H1 (cell line): ENCODE measurements at regions not wholly inside any gene's neighbourhood (a gene's known extent, or its start where the extent isn't known, plus 50 kb on each side); places are given as distances from the start of the nearest gene placed in this dataset.

Experiments used
- CTCF ChIA-PET: fragments of 300-600 bp; sonication (Branson Sonifier 250); formaldehyde crosslinking; loops from one replicate; lab custom pipeline; 2021; ENCODE audit not compliant: partially characterized antibody; lab: Charles Lee
- POLR2A ChIA-PET: fragments of 300-600 bp; sonication (Branson Sonifier 250); formaldehyde crosslinking; loops from one replicate; lab custom pipeline; 2021; ENCODE audit warnings: inconsistent platforms; ENCODE audit not compliant: partially characterized antibody; lab: Charles Lee
- DNase-seq, 2 experiments: peaks; one replicate each; pipeline versions ENCODE4 v3.0.0 to v3.0.0-alpha.2; 2010 to 2022; ENCODE audit warnings: low spot score in 2 of 2, low read depth in 1 of 2, mixed read lengths in 1 of 2
- FAIRE-seq: peaks from 2 replicates; lab custom pipeline; 2011; peaks lifted over from hg19 to GRCh38; lab: Jason Lieb, UNC
- H2AFZ ChIP-seq: 2 replicates; pipeline ENCODE4 v1.8.1; 2012; ENCODE audit warnings: low read length, inconsistent platforms
- H2AK5ac ChIP-seq: 2 replicates; pipeline ENCODE4 v1.6.1; 2013; ENCODE audit warnings: low read depth, low read length
- H2BK120ac ChIP-seq: replicated peaks from 2 replicates; pipeline ENCODE3; 2013; ENCODE audit warnings: low read depth, low read length, inconsistent platforms
- H2BK12ac ChIP-seq: 2 replicates; pipeline ENCODE4 v1.6.1; 2013; ENCODE audit warnings: low read depth, low read length
- H2BK15ac ChIP-seq: 2 replicates; pipeline ENCODE4 v1.6.1; 2013; ENCODE audit warnings: low read length
- H2BK20ac ChIP-seq: 2 replicates; pipeline ENCODE4 v1.6.1; 2013; ENCODE audit warnings: low read length
- H2BK5ac ChIP-seq: 2 replicates; pipeline ENCODE4 v1.6.1; 2013; ENCODE audit warnings: low read depth, low read length
- H3K14ac ChIP-seq: 2 replicates; pipeline ENCODE4 v1.6.1; 2013; ENCODE audit warnings: inconsistent platforms; ENCODE audit not compliant: insufficient read length
- H3K18ac ChIP-seq: 2 replicates; pipeline ENCODE4 v1.6.1; 2013; ENCODE audit warnings: low read length; ENCODE audit errors: extremely low read depth
- H3K23ac ChIP-seq: 2 replicates; pipeline ENCODE4 v1.6.1; 2013; ENCODE audit warnings: inconsistent platforms; ENCODE audit not compliant: insufficient read length
- H3K23me2 ChIP-seq: 2 replicates; pipeline ENCODE4 v1.6.1; 2013; ENCODE audit warnings: low read depth, low read length
- H3K27ac ChIP-seq: 2 replicates; pipeline ENCODE4 v1.6.1; 2011; ENCODE audit warnings: low read depth, low read length, inconsistent platforms
- H3K27me3 ChIP-seq, 4 experiments: replicated peaks in 1 of 4; 1 replicate in 1 of 4; 2 replicates in 3 of 4; pipeline versions ENCODE4 v1.6.1 to v1.8.1; 2011 to 2013; ENCODE audit warnings: low read length in 3 of 4, mild to moderate bottlenecking in 3 of 4, inconsistent platforms in 2 of 4, mixed read lengths in 2 of 4, moderate library complexity in 1 of 4; ENCODE audit not compliant: control insufficient read depth in 3 of 4, insufficient read depth in 3 of 4; ENCODE audit errors: extremely low read depth in 1 of 4
- H3K36me3 ChIP-seq, 4 experiments: 2 replicates each; pipeline versions ENCODE4 v1.6.1 to v1.8.1; 2011 to 2013; ENCODE audit warnings: mild to moderate bottlenecking in 4 of 4, low read length in 3 of 4, moderate library complexity in 2 of 4, control low read depth in 1 of 4, inconsistent platforms in 1 of 4; ENCODE audit not compliant: insufficient read depth in 4 of 4, control insufficient read depth in 2 of 4
- H3K4ac ChIP-seq: replicated peaks from 2 replicates; pipeline ENCODE3; 2013; ENCODE audit warnings: low read length, low read depth, mixed read lengths, inconsistent platforms; ENCODE audit not compliant: insufficient read length
- H3K4me1 ChIP-seq, 4 experiments: replicated peaks in 1 of 4; 1 replicate in 1 of 4; 2 replicates in 3 of 4; pipeline versions ENCODE4 v1.6.1 to v1.8.1; 2011 to 2013; ENCODE audit warnings: low read length in 3 of 4, inconsistent platforms in 2 of 4, mixed read lengths in 1 of 4; ENCODE audit not compliant: insufficient read depth in 4 of 4, control insufficient read depth in 3 of 4
- H3K4me2 ChIP-seq, 2 experiments: 2 replicates each; pipeline versions ENCODE4 v1.6.1 to v1.8.1; 2011 to 2013; ENCODE audit warnings: low read depth in 2 of 2, low read length in 2 of 2, control low read depth in 1 of 2, inconsistent platforms in 1 of 2, mild to moderate bottlenecking in 1 of 2; ENCODE audit not compliant: insufficient read depth in 1 of 2
- H3K4me3 ChIP-seq, 4 experiments: fragments of 200-600, 300-600 bp in 1 of 4; sonication (generic), shearing (Covaris generic), sonication (Bioruptor Twin) in 1 of 4; 2 replicates each; pipeline versions ENCODE4 v1.5.1 to v1.8.1; 2011 to 2016; ENCODE audit warnings: low read length in 4 of 4, low read depth in 3 of 4, control low read depth in 2 of 4, inconsistent platforms in 2 of 4, mild to moderate bottlenecking in 2 of 4, mixed read lengths in 1 of 4, moderate library complexity in 1 of 4; ENCODE audit not compliant: insufficient read depth in 2 of 4; ENCODE audit errors: extremely low read depth in 1 of 4
- H3K56ac ChIP-seq: replicated peaks from 2 replicates; pipeline ENCODE3; 2013; ENCODE audit warnings: low read depth, mild to moderate bottlenecking, mixed read lengths, low read length, inconsistent platforms; ENCODE audit not compliant: insufficient read length
- H3K79me1 ChIP-seq: 2 replicates; pipeline ENCODE4 v1.6.1; 2013; ENCODE audit warnings: low read depth, low read length, control low read depth
- H3K79me2 ChIP-seq, 2 experiments: 2 replicates each; pipeline versions ENCODE4 v1.6.1 to v1.8.1; 2012 to 2013; ENCODE audit warnings: low read length in 2 of 2, mild to moderate bottlenecking in 2 of 2, inconsistent platforms in 1 of 2; ENCODE audit not compliant: insufficient read depth in 2 of 2, control insufficient read depth in 1 of 2
- H3K9ac ChIP-seq, 4 experiments: replicated peaks in 1 of 4; 1 replicate in 1 of 4; 2 replicates in 3 of 4; pipeline versions ENCODE4 v1.6.1 to v1.8.1; 2011 to 2013; ENCODE audit warnings: low read depth in 3 of 4, low read length in 3 of 4, control low read depth in 2 of 4, mild to moderate bottlenecking in 2 of 4, moderate library complexity in 2 of 4, inconsistent platforms in 1 of 4; ENCODE audit errors: extremely low read depth in 1 of 4
- H3K9me3 ChIP-seq, 2 experiments: 2 replicates each; pipeline versions ENCODE4 v1.6.1 to v1.8.1; 2012 to 2013; ENCODE audit warnings: mild to moderate bottlenecking in 2 of 2, moderate library complexity in 2 of 2, control low read depth in 1 of 2, inconsistent platforms in 1 of 2, low read depth in 1 of 2, low read length in 1 of 2, mixed read lengths in 1 of 2; ENCODE audit not compliant: insufficient read depth in 2 of 2
- H4K20me1 ChIP-seq, 2 experiments: replicated peaks in 1 of 2; 2 replicates each; pipeline versions ENCODE3 to v1.8.1; 2011 to 2013; ENCODE audit warnings: inconsistent platforms in 2 of 2, low read length in 2 of 2, mild to moderate bottlenecking in 1 of 2; ENCODE audit not compliant: insufficient read depth in 2 of 2, control insufficient read depth in 1 of 2
- H4K5ac ChIP-seq: 2 replicates; pipeline ENCODE4 v1.6.1; 2013; ENCODE audit warnings: low read length, low read depth, mixed read lengths, inconsistent platforms; ENCODE audit not compliant: insufficient read length
- H4K8ac ChIP-seq: 2 replicates; pipeline ENCODE4 v1.8.0; 2013; ENCODE audit warnings: mild to moderate bottlenecking, moderate library complexity, low read length, inconsistent platforms; ENCODE audit not compliant: insufficient read depth; ENCODE audit errors: extremely low read depth
- H4K91ac ChIP-seq: replicated peaks from 2 replicates; pipeline ENCODE3; 2013; ENCODE audit warnings: low read length, mixed read lengths, inconsistent platforms; ENCODE audit not compliant: insufficient read length
- HDAC6 ChIP-seq: IDR thresholded peaks from one replicate; pipeline ENCODE4 v1.7.1; 2012; ENCODE audit warnings: low read depth, mild to moderate bottlenecking, inconsistent platforms, low read length, moderate library complexity
- WGBS, 2 experiments: shearing (Covaris generic) in 1 of 2; methylation state at CpG; one replicate each; pipeline versions ENCODE4 v1.1.6 to v1.1.7; 2013 to 2015; ENCODE audit warnings: low lambda C conversion rate in 2 of 2, mixed read lengths in 2 of 2, inconsistent platforms in 1 of 2, low coverage in 1 of 2, missing lambda C conversion rate in 1 of 2; ENCODE audit not compliant: insufficient replicate concordance in 2 of 2, insufficient coverage in 1 of 2, insufficient read length in 1 of 2; ENCODE audit errors: extremely low coverage in 1 of 2, missing lambda C conversion rate in 1 of 2; 5-methylcytosine and 5-hydroxymethylcytosine counted together

GRCh38 chr2:40579247-40579646 lies 127.4 kb upstream of the SLC8A1 start:
- CTCF ChIA-PET, result interaction anchor here (0.6 kb wide), 1 partner anchor 899 kb away, joined by 3 read pairs; no protein-coding TSS in a partner anchor
- Histone ChIP-seq H2BK120ac (no peak overlapping the region), H3K79me1 (no peaks in the 10 kb centered on the region), H4K5ac (no peak overlapping the region), H3K14ac (no peak overlapping the region), H3K9me3 (no peaks in the 10 kb centered on the region; a peak in 1 of 4 replicates), H3K4me1 (no peaks in the 10 kb centered on the region), H3K18ac (no peak overlapping the region), H4K91ac (no peak overlapping the region)
- no peak for DNase-seq
- TF ChIP-seq HDAC6, result no peak
- TF ChIP-seq, all 59 proteins: peak for 0
- no peak overlapping the region for H2BK5ac ChIP-seq
- no peak overlapping the region for H3K27ac ChIP-seq
- no peak overlapping the region for H2BK20ac ChIP-seq
- H3K4me3 ChIP-seq, result no peak overlapping the region
- no peaks in the 10 kb centered on the region for H3K27me3 ChIP-seq
- no peak overlapping the region for H2BK15ac ChIP-seq
- H2BK12ac ChIP-seq, result no peak overlapping the region
- no peak overlapping the region for H4K8ac ChIP-seq
- POLR2A ChIA-PET, result no interaction called here
- H3K23ac ChIP-seq, result no peak overlapping the region
- H4K20me1 ChIP-seq, result no peaks in the 10 kb centered on the region
- no peaks in the 10 kb centered on the region for H3K23me2 ChIP-seq
- no peak overlapping the region for H3K9ac ChIP-seq
- H3K36me3 ChIP-seq, result no peaks in the 10 kb centered on the region
- H3K79me2 ChIP-seq, result no peaks in the 10 kb centered on the region
- no peak overlapping the region for H2AFZ ChIP-seq
- no peak for FAIRE-seq
- no peak overlapping the region for H3K56ac ChIP-seq
- no peak overlapping the region for H2AK5ac ChIP-seq
- no peak overlapping the region for H3K4me2 ChIP-seq
- no peak overlapping the region for H3K4ac ChIP-seq
- WGBS, 2 experiments, result 91% methylated on average over 1 of the region's 1 CpG; no CpG with 5 or more reads in 1 of the 2 experiments
